Activated CD4-positive, CD25-positive, alpha-beta regulatory T cell (primary cell): ENCODE measurements at regions not wholly inside any gene's neighbourhood (a gene's known extent, or its start where the extent isn't known, plus 50 kb on each side); places are given as distances from the start of the nearest gene placed in this dataset.

Experiments
- DNase-seq, 4 experiments: peaks; one replicate each; lab custom pipeline; 2025; lab: John Stamatoyannopoulos, UW

- DNase-seq, result no peak
Measured at GRCh38 chr10:44326474-44327030, 58.3 kb downstream of the CXCL12 start.

GRCh38 chr10:44325596-44326307 lies 59.1 kb downstream of the CXCL12 start:
- DNase-seq, result no peak

- no peak for DNase-seq
Measured at GRCh38 chr10:44325157-44325556, 59.7 kb downstream of the CXCL12 start.

GRCh38 chr10:44323838-44324237 lies 61.1 kb downstream of the CXCL12 start:
- DNase-seq, result no peak

GRCh38 chr10:44322137-44322536 lies 62.8 kb downstream of the CXCL12 start:
- DNase-seq, result no peak

GRCh38 chr10:44320756-44321155 lies 64.1 kb downstream of the CXCL12 start:
- DNase-seq, result no peak

GRCh38 chr10:44317856-44318255 lies 67.0 kb downstream of the CXCL12 start:
- DNase-seq, result no peak

- no peak for DNase-seq
Measured at GRCh38 chr10:44316922-44317215, 68.0 kb downstream of the CXCL12 start.

- DNase-seq, result no peak
Measured at GRCh38 chr10:44316187-44316921, 68.5 kb downstream of the CXCL12 start.

- no peak for DNase-seq
Measured at GRCh38 chr10:44314802-44315460, 70.0 kb downstream of the CXCL12 start.

GRCh38 chr10:44313761-44314165 lies 71.1 kb downstream of the CXCL12 start:
- DNase-seq, result no peak

GRCh38 chr10:44312401-44312800 lies 72.5 kb downstream of the CXCL12 start:
- DNase-seq, result no peak

GRCh38 chr10:44311563-44312051 lies 73.3 kb downstream of the CXCL12 start:
- DNase-seq, result no peak

GRCh38 chr10:44310762-44311562 lies 73.9 kb downstream of the CXCL12 start:
- DNase-seq, result peak in 2 of 4 experiments; percentile 9 to 16

- no peak for DNase-seq
Measured at GRCh38 chr10:44309939-44310761, 74.7 kb downstream of the CXCL12 start.

GRCh38 chr10:44309361-44309760 lies 75.5 kb downstream of the CXCL12 start:
- no peak for DNase-seq

GRCh38 chr10:44308935-44309334 lies 76.0 kb downstream of the CXCL12 start:
- DNase-seq, result no peak

GRCh38 chr10:44307691-44308090 lies 77.2 kb downstream of the CXCL12 start:
- DNase-seq, result no peak

GRCh38 chr10:44306762-44307161 lies 78.1 kb downstream of the CXCL12 start:
- no peak for DNase-seq

- no peak for DNase-seq
Measured at GRCh38 chr10:44306147-44306710, 78.7 kb downstream of the CXCL12 start.
